CD4-positive, alpha-beta T cell (primary cell): ENCODE measurements at regions not wholly inside any gene's neighbourhood (a gene's known extent, or its start where the extent isn't known, plus 50 kb on each side); places are given as distances from the start of the nearest gene placed in this dataset.

Experiments used
- ATAC-seq: fragments of 200-7000 bp; cut with Tn5 transposase; one replicate; pipeline ENCODE4 v1.10.0; 2022; ENCODE audit warnings: mild to moderate bottlenecking; ENCODE audit not compliant: poor library complexity
- CTCF ChIA-PET: fragments of 350-600 bp; sonication (Branson Sonifier 250); formaldehyde crosslinking; loops from one replicate; lab custom pipeline; 2021; ENCODE audit warnings: antibody characterized with exemption, inconsistent platforms; lab: Charles Lee
- POLR2A ChIA-PET: fragments of 350-600 bp; sonication (Branson Sonifier 250); formaldehyde crosslinking; loops from one replicate; lab custom pipeline; 2021; ENCODE audit warnings: antibody characterized with exemption, inconsistent platforms; lab: Charles Lee
- DNase-seq, 14 experiments: peaks; one replicate each; pipeline ENCODE4 v3.0.0-alpha.2; 2013 to 2020; ENCODE audit warnings: mixed read lengths in 2 of 14
- H3K27ac ChIP-seq, 2 donors: one replicate each; pipeline versions ENCODE4 v1.5.1 to v1.7.0; 2013; ENCODE audit warnings: low read length in 2 of 2, low read depth in 1 of 2, mild to moderate bottlenecking in 1 of 2
- H3K27me3 ChIP-seq, 2 experiments: 1 replicate in 1 of 2; 2 replicates in 1 of 2; pipeline versions ENCODE4 v1.6.1 to v1.7.0; 2013; ENCODE audit warnings: low read length in 2 of 2, control low read depth in 1 of 2, mild to moderate bottlenecking in 1 of 2, moderate library complexity in 1 of 2; ENCODE audit not compliant: insufficient read depth in 2 of 2, control insufficient read depth in 1 of 2
- H3K36me3 ChIP-seq: one replicate; pipeline ENCODE4 v1.6.1; 2013; ENCODE audit warnings: low read length, control low read depth; ENCODE audit not compliant: insufficient read depth
- H3K4me1 ChIP-seq: one replicate; pipeline ENCODE4 v1.6.1; 2013; ENCODE audit warnings: low read length, control low read depth; ENCODE audit not compliant: insufficient read depth
- H3K4me3 ChIP-seq: one replicate; pipeline ENCODE4 v1.5.1; 2013; ENCODE audit warnings: mild to moderate bottlenecking, low read length, moderate library complexity
- H3K9me3 ChIP-seq, 2 experiments: 1 replicate in 1 of 2; 2 replicates in 1 of 2; pipeline versions ENCODE4 v1.6.1 to v1.7.0; 2013; ENCODE audit warnings: low read length in 2 of 2, mild to moderate bottlenecking in 2 of 2, control low read depth in 1 of 2, moderate library complexity in 1 of 2; ENCODE audit not compliant: control insufficient read depth in 1 of 2, insufficient read depth in 1 of 2
- H3K27ac Mint-ChIP-seq: one replicate; pipeline ENCODE4 v1.8.0; 2020; ENCODE audit warnings: mixed read lengths
- H3K27me3 Mint-ChIP-seq: one replicate; pipeline ENCODE4 v1.8.0; 2021; ENCODE audit warnings: mixed read lengths
- H3K36me3 Mint-ChIP-seq: one replicate; pipeline ENCODE4 v1.8.0; 2021; ENCODE audit warnings: low read depth, mixed read lengths
- H3K4me1 Mint-ChIP-seq: one replicate; pipeline ENCODE4 v1.8.0; 2021; ENCODE audit warnings: low read depth, mixed read lengths
- H3K4me3 Mint-ChIP-seq: one replicate; pipeline ENCODE4 v1.8.0; 2020; ENCODE audit warnings: mild to moderate bottlenecking, mixed read lengths
- H3K9me3 Mint-ChIP-seq: one replicate; pipeline ENCODE4 v1.8.0; 2020; ENCODE audit warnings: mixed read lengths
- CTCF ChIP-seq: fragments of 200-600 bp; IDR thresholded peaks from one replicate; pipeline ENCODE4 v1.8.0; 2022; ENCODE audit warnings: antibody characterized with exemption, mild to moderate bottlenecking
- intact Hi-C, 2 experiments: fragments of 100-400 bp; cut with DNase I in 1 of 2; cut with micrococcal nuclease in 1 of 2; formaldehyde crosslinking; loops; one replicate each; pipeline versions ENCODE4 v1.15.1 to v1.9.0; 2023 to 2025; cut with DNase I, micrococcal nuclease

GRCh38 chr18:78034755-78035154, 785.1 kb downstream of the GALR1 start:
- intact Hi-C loops = no loop called here
- Histone ChIP-seq H3K4me3 (no peak overlapping the region), H3K9me3 (peaks cover 0 to 6% of the 10 kb centered on the region in 2 experiments), H3K36me3 (no peaks in the 10 kb centered on the region), H3K27ac (no peak overlapping the region), H3K4me1 (no peaks in the 10 kb centered on the region), H3K27me3 (no peaks in the 10 kb centered on the region)
- Mint-ChIP-seq H3K27me3 (no peaks in the 10 kb centered on the region), H3K4me3 (no peak overlapping the region), H3K4me1 (no peaks in the 10 kb centered on the region), H3K36me3 (no peaks in the 10 kb centered on the region), H3K9me3 (peaks cover 4% of the 10 kb centered on the region), H3K27ac (no peak overlapping the region)
- no peak for TF ChIP-seq CTCF
- POLR2A ChIA-PET = no interaction called here
- DNase-seq (no peak), ATAC-seq (no peak)
- CTCF ChIA-PET = no interaction called here

- Mint-ChIP-seq H3K36me3 (no peaks in the 10 kb centered on the region), H3K4me3 (no peak overlapping the region), H3K27me3 (no peaks in the 10 kb centered on the region), H3K4me1 (no peaks in the 10 kb centered on the region), H3K27ac (no peak overlapping the region), H3K9me3 (peaks cover 17% of the 10 kb centered on the region)
- H3K4me1 ChIP-seq = no peaks in the 10 kb centered on the region
- POLR2A ChIA-PET = no interaction called here
- no peak for ATAC-seq
- H3K27ac ChIP-seq = no peak overlapping the region
- no peak overlapping the region for H3K4me3 ChIP-seq
- intact Hi-C loops = no loop called here
- CTCF ChIA-PET = no interaction called here
- H3K36me3 ChIP-seq = no peaks in the 10 kb centered on the region
- no peak for DNase-seq
- no peak for TF ChIP-seq CTCF
- H3K27me3 ChIP-seq = no peaks in the 10 kb centered on the region
- peaks cover 10 to 11% of the 10 kb centered on the region in 2 experiments for H3K9me3 ChIP-seq
These were observed 791.6 kb downstream of the GALR1 start for GRCh38 chr18:78041218-78041617.

GRCh38 chr18:78046631-78047030, 797.0 kb downstream of the GALR1 start:
- DNase-seq (no peak), ATAC-seq (no peak)
- Histone ChIP-seq H3K27me3 (no peaks in the 10 kb centered on the region), H3K9me3 (peaks cover 7 to 10% of the 10 kb centered on the region in 2 experiments), H3K36me3 (no peaks in the 10 kb centered on the region), H3K4me3 (no peak overlapping the region), H3K4me1 (no peaks in the 10 kb centered on the region), H3K27ac (no peak overlapping the region)
- no peaks in the 10 kb centered on the region for H3K27me3 Mint-ChIP-seq
- no peak overlapping the region for H3K4me3 Mint-ChIP-seq
- no peaks in the 10 kb centered on the region for H3K36me3 Mint-ChIP-seq
- POLR2A ChIA-PET = no interaction called here
- intact Hi-C loops = no loop called here
- no peak overlapping the region for H3K27ac Mint-ChIP-seq
- no peak for TF ChIP-seq CTCF
- H3K4me1 Mint-ChIP-seq = no peaks in the 10 kb centered on the region
- CTCF ChIA-PET = no interaction called here
- H3K9me3 Mint-ChIP-seq = peaks cover 6% of the 10 kb centered on the region
